GM12864 (cell line): ENCODE measurements at regions not wholly inside any gene's neighbourhood (a gene's known extent, or its start where the extent isn't known, plus 50 kb on each side); places are given as distances from the start of the nearest gene placed in this dataset.

Source experiments
- DNase-seq: peaks from one replicate; pipeline ENCODE4 v3.0.0-alpha.2; 2011; ENCODE audit warnings: low read depth
- H3K4me3 ChIP-seq: 2 replicates; pipeline ENCODE4 v1.5.1; 2011; ENCODE audit warnings: mild to moderate bottlenecking, low read depth, low read length, control low read depth
- CTCF ChIP-seq: IDR thresholded peaks from 2 replicates; pipeline ENCODE4 v1.5.1; 2011; ENCODE audit warnings: low read depth, mild to moderate bottlenecking, moderate library complexity, low read length, control low read depth, inconsistent platforms; ENCODE audit errors: missing control alignments

- TF ChIP-seq CTCF, result no peak
- no peak overlapping the region for H3K4me3 ChIP-seq
- no peak for DNase-seq
These were observed 473.1 kb downstream of the ATP23 start for GRCh38 chr12:58414398-58414871.

- no peak for DNase-seq
- TF ChIP-seq CTCF, result no peak
- no peak overlapping the region for H3K4me3 ChIP-seq
These were observed 474.3 kb downstream of the ATP23 start for GRCh38 chr12:58415716-58416115.

- no peak for DNase-seq
- no peak overlapping the region for H3K4me3 ChIP-seq
- peak; percentile 18 for TF ChIP-seq CTCF
These were observed 474.9 kb downstream of the ATP23 start for GRCh38 chr12:58416236-58416635.

DNA sequence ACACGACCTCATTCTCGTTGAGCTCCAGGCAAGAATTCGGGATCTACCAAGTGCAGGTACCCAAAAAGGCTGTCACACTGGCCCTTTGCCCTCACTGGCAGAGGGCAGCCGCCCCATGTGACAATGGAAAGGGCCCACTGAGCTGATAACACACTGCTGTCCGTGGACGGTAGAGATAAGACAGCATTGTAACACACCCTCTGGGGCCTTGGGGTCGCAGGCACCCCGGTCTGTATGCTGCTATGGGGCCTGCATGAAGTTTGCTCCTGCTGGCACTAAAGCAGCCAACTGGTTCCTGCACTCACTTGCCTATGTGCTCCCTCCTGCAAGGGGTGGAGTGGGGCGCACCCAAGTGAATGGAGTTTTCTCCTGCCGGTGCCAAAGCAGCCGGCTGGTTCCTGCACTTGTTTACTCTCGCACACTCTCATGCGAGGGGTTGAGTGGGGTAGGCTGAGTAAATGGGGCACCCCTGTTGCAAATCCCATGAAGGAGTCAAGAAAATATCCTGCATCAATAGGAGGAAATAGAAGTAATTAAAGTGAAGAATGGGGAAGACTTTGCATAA, 477.9 kb downstream of the ATP23 start:
- TF ChIP-seq CTCF, result no peak
- no peak for DNase-seq
- no peak overlapping the region for H3K4me3 ChIP-seq

DNA sequence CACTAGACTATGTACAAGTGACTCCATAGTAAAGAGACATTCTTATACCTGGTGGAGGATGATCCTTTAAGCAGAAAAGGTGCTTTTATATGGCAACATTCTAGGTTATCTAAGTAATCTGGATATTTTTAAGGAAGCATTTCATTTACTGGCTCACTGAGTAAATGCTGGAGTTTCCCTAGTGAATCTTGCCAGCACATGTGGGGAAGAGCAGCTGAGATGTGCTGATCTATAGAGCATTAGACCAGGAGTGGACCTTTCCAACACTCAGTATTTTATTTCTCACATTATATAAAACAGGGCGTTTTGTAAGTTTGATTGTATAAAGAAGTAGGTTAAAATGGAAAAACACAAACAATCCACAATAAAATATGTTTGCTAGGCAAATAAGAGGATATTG, 478.5 kb downstream of the ATP23 start:
- no peak overlapping the region for H3K4me3 ChIP-seq
- DNase-seq, result no peak
- TF ChIP-seq CTCF, result no peak

DNA sequence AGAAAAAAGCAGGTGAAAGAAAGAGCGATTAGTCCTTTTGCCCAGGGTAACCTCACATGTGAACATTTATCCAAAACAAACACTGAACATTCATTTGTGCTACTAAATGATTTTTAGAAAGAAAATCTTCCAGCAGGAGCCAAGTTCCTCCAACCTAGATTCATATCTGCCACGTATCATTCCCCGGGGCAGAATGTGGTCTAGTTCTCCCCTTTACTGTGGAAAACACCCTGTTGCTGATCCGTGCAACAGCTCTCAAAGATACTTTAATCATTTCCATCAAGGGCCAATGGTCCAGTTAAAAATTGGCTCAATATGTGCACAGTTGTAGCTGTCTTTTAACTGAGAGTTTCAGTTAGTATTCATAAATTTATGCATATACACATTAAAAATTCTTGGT, 479.1 kb downstream of the ATP23 start:
- DNase-seq, result no peak
- no peak overlapping the region for H3K4me3 ChIP-seq
- TF ChIP-seq CTCF, result no peak

DNA sequence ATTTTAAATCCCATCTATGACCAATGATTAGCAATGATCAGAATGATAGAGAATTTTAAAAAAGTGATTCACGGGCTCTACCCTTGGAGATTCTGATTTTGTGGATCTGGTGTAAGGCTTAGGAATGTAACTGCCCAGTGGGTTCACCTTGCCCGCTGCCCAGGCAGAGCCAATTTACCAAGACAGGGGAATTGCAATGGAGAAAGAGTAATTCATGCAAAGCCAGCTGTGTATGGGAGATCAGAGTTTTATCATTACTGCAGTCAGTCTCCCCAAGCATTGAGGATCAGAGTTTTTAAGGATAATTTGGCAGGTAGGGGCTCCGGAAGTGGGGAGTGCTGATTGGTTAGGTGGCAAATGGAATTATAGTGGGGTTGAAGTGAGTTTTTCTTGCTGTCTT, 480.6 kb downstream of the ATP23 start:
- no peak overlapping the region for H3K4me3 ChIP-seq
- TF ChIP-seq CTCF, result no peak
- DNase-seq, result no peak
